ENCODE measurements at regions not wholly inside any gene's neighbourhood (a gene's known extent, or its start where the extent isn't known, plus 50 kb on each side); places are given as distances from the start of the nearest gene placed in this dataset.
"Not testable (repeated sequence)": the region's sequence is repeated elsewhere in the genome, so short reads cannot be mapped to it uniquely, and the experiment has no call there.

- ChIA-PET CTCF (interaction anchor here (1.4 kb wide), 1 partner anchor 89 kb away, joined by 3 read pairs; no protein-coding TSS in a partner anchor), POLR2A (no interaction called here)
- Histone ChIP-seq H3K27ac (ENCODE audit: low read depth, low read length) (no peak overlapping the region), H3K9me3 (ENCODE audit: control insufficient read depth, insufficient read depth, low read length) (no peaks in the 10 kb centered on the region), H3K27me3 (ENCODE audit: control insufficient read depth, insufficient read depth, low read length) (no peaks in the 10 kb centered on the region), H3K4me3 (ENCODE audit: low read depth, low read length) (no peak overlapping the region)
- TF ChIP-seq CTCF (IDR thresholded peaks at IDR 0.05; ENCODE audit: low read depth, low read length), result no peak
- no peak for DNase-seq (ENCODE audit: low read depth, low spot score)
Measured at GRCh38 chr10:91000985-91001384, 80.1 kb upstream of the ANKRD1 start.

GRCh38 chr10:91002656-91003055, 81.8 kb upstream of the ANKRD1 start:
- H3K4me3 ChIP-seq (ENCODE audit: low read depth, low read length), result no peak overlapping the region
- DNase-seq (ENCODE audit: low read depth, low spot score), result no peak
- H3K27ac ChIP-seq (ENCODE audit: low read depth, low read length), result no peak overlapping the region
- no peak for TF ChIP-seq CTCF (IDR thresholded peaks at IDR 0.05; ENCODE audit: low read depth, low read length)
- ChIA-PET CTCF (interaction anchor here (9.2 kb wide), 1 partner anchor 247 kb away, joined by 169 read pairs; no protein-coding TSS in a partner anchor), POLR2A (no interaction called here)
- H3K9me3 ChIP-seq (ENCODE audit: control insufficient read depth, insufficient read depth, low read length), result no peaks in the 10 kb centered on the region
- no peaks in the 10 kb centered on the region for H3K27me3 ChIP-seq (ENCODE audit: control insufficient read depth, insufficient read depth, low read length)

- H3K27ac ChIP-seq (ENCODE audit: low read depth, low read length); POLR2A ChIA-PET; H3K4me3 ChIP-seq (ENCODE audit: low read depth, low read length); H3K27me3 ChIP-seq (ENCODE audit: control insufficient read depth, insufficient read depth, low read length); H3K9me3 ChIP-seq (ENCODE audit: control insufficient read depth, insufficient read depth, low read length); DNase-seq (ENCODE audit: low read depth, low spot score): not testable (repeated sequence)
- CTCF ChIA-PET, result interaction anchor here (9.2 kb wide), 1 partner anchor 247 kb away, joined by 169 read pairs; no protein-coding TSS in a partner anchor
Measured at GRCh38 chr10:91003379-91003778, 82.5 kb upstream of the ANKRD1 start.

- DNase-seq (ENCODE audit: low read depth, low spot score); H3K4me3 ChIP-seq (ENCODE audit: low read depth, low read length); H3K27me3 ChIP-seq (ENCODE audit: control insufficient read depth, insufficient read depth, low read length); H3K9me3 ChIP-seq (ENCODE audit: control insufficient read depth, insufficient read depth, low read length); POLR2A ChIA-PET; H3K27ac ChIP-seq (ENCODE audit: low read depth, low read length): not testable (repeated sequence)
- CTCF ChIA-PET, result interaction anchor here (0.6 to 9.2 kb wide), 30 partner anchors 11 to 279 kb away, joined by 3 to 169 read pairs (median 8); partner anchors contain the start of gene ANKRD1
Measured at GRCh38 chr10:91005276-91005675, 84.4 kb upstream of the ANKRD1 start.

- Histone ChIP-seq H3K9me3 (ENCODE audit: control insufficient read depth, insufficient read depth, low read length) (no peaks in the 10 kb centered on the region), H3K27ac (ENCODE audit: low read depth, low read length) (no peak overlapping the region), H3K4me3 (ENCODE audit: low read depth, low read length) (no peak overlapping the region), H3K27me3 (ENCODE audit: control insufficient read depth, insufficient read depth, low read length) (no peaks in the 10 kb centered on the region)
- ChIA-PET POLR2A (no interaction called here), CTCF (interaction anchor here (0.5 to 9.2 kb wide), 58 partner anchors 11 to 904 kb away, joined by 3 to 169 read pairs (median 5); partner anchors contain the start of gene ANKRD1)
- peak; percentile 43 for DNase-seq (ENCODE audit: low read depth, low spot score)
- TF ChIP-seq CTCF (IDR thresholded peaks at IDR 0.05; ENCODE audit: low read depth, low read length), result peak; percentile 96
Measured at GRCh38 chr10:91006001-91006751, 85.3 kb upstream of the ANKRD1 start.

- no peak for TF ChIP-seq CTCF (IDR thresholded peaks at IDR 0.05; ENCODE audit: low read depth, low read length)
- Histone ChIP-seq H3K4me3 (ENCODE audit: low read depth, low read length) (no peak overlapping the region), H3K9me3 (ENCODE audit: control insufficient read depth, insufficient read depth, low read length) (no peaks in the 10 kb centered on the region), H3K27ac (ENCODE audit: low read depth, low read length) (no peak overlapping the region), H3K27me3 (ENCODE audit: control insufficient read depth, insufficient read depth, low read length) (no peaks in the 10 kb centered on the region)
- ChIA-PET POLR2A (no interaction called here), CTCF (interaction anchor here (0.5 to 9.2 kb wide), 51 partner anchors 10 to 903 kb away, joined by 3 to 169 read pairs (median 5); partner anchors contain the start of gene ANKRD1)
- DNase-seq (ENCODE audit: low read depth, low spot score), result no peak
Measured at GRCh38 chr10:91006752-91007346, 86.0 kb upstream of the ANKRD1 start.
